ENCODE measurements at regions not wholly inside any gene's neighbourhood (a gene's known extent, or its start where the extent isn't known, plus 50 kb on each side); places are given as distances from the start of the nearest gene placed in this dataset.

DNA sequence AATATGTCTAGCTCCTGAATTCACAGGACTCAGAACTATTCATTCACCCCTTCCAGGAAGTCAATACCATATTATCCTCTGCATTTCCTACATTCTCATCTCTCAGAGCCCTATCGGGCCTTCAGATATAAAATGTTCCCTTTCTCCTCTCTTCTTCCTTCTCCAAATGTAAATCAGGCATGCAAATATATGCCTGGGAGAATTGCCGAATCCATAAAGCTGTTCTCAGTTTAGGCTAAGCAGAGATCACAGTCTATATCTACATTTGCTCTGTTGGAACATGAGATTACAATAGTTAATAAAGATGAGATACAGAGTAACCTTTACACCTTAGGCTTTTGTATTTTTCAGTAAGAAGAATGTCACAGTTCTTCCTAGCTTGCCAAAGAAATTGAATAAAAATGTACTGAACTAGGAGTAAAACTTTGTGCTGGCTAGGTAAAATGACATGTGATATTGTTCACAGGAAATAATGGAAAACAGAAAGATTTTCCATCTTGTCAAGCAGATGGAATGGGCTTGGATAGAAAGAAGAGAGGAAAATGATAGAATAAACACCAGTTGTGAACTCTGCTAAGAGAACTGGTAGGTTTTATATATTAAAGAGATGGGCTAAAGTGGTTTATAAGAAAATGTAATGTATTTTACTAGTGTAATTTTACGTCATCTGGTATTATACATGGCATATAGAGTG lies 161.5 kb downstream of the NRIP1 start:
- peaks cover 3% of the 10 kb centered on the region for H3K36me3 Mint-ChIP-seq
- peaks cover 2% of the 10 kb centered on the region for H3K4me1 Mint-ChIP-seq
- TF ChIP-seq, protein P1, sequence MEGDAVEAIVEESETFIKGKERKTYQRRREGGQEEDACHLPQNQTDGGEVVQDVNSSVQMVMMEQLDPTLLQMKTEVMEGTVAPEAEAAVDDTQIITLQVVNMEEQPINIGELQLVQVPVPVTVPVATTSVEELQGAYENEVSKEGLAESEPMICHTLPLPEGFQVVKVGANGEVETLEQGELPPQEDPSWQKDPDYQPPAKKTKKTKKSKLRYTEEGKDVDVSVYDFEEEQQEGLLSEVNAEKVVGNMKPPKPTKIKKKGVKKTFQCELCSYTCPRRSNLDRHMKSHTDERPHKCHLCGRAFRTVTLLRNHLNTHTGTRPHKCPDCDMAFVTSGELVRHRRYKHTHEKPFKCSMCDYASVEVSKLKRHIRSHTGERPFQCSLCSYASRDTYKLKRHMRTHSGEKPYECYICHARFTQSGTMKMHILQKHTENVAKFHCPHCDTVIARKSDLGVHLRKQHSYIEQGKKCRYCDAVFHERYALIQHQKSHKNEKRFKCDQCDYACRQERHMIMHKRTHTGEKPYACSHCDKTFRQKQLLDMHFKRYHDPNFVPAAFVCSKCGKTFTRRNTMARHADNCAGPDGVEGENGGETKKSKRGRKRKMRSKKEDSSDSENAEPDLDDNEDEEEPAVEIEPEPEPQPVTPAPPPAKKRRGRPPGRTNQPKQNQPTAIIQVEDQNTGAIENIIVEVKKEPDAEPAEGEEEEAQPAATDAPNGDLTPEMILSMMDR (IDR thresholded peaks at IDR 0.05; ENCODE audit: unreplicated experiment): no peak
- H3K27me3 Mint-ChIP-seq (ENCODE audit: low read depth): no peaks in the 10 kb centered on the region
- DNase-seq (ENCODE audit: low spot score in 2 of 2, unreplicated experiment in 2 of 2): no peak
- peaks cover 35% of the 10 kb centered on the region for H3K9me3 Mint-ChIP-seq
- H3K4me3 Mint-ChIP-seq: no peak overlapping the region
- H3K27ac Mint-ChIP-seq: no peak overlapping the region

GRCh38 chr21:14901482-14901958 lies 163.3 kb downstream of the NRIP1 start:
- no peak for DNase-seq (ENCODE audit: low spot score in 2 of 2, unreplicated experiment in 2 of 2)
- TF ChIP-seq, protein P1 (IDR thresholded peaks at IDR 0.05; ENCODE audit: unreplicated experiment): no peak
- Mint-ChIP-seq H3K4me3 (no peak overlapping the region), H3K27me3 (ENCODE audit: low read depth) (no peaks in the 10 kb centered on the region), H3K4me1 (peaks cover 2% of the 10 kb centered on the region), H3K27ac (no peak overlapping the region), H3K36me3 (peaks cover 1% of the 10 kb centered on the region), H3K9me3 (peaks cover 22% of the 10 kb centered on the region)

- Mint-ChIP-seq H3K27me3 (ENCODE audit: low read depth) (no peaks in the 10 kb centered on the region), H3K27ac (no peak overlapping the region), H3K4me3 (no peak overlapping the region), H3K4me1 (peaks cover 2% of the 10 kb centered on the region), H3K36me3 (peaks cover 1% of the 10 kb centered on the region), H3K9me3 (peaks cover 16% of the 10 kb centered on the region)
- TF ChIP-seq, protein P1 (IDR thresholded peaks at IDR 0.05; ENCODE audit: unreplicated experiment): no peak
- DNase-seq (ENCODE audit: low spot score in 2 of 2, unreplicated experiment in 2 of 2): no peak
Measured at GRCh38 chr21:14900611-14901010, 164.2 kb downstream of the NRIP1 start.

DNA sequence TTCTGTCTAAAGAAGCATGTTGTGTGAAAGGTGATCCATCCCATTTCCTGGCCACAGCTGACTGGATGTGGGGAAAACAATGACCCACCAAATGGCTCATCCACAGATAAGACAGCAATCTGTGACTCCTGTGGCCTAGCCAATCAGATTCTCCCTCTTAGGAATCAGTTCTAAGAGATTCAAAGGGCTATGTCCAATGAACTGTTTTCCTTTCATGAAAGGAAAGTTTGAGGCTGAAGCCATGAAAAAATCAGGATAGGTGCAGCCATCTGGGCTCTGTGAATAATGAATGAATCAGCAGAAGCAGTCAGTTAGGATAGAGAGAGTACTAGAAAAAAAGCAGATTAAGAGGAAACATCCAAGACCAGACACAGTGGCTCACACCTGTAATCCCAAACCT lies 164.7 kb downstream of the NRIP1 start:
- Mint-ChIP-seq H3K27me3 (ENCODE audit: low read depth) (no peaks in the 10 kb centered on the region), H3K4me1 (peaks cover 2% of the 10 kb centered on the region), H3K36me3 (peaks cover 1% of the 10 kb centered on the region), H3K4me3 (no peak overlapping the region), H3K27ac (no peak overlapping the region), H3K9me3 (peaks cover 11% of the 10 kb centered on the region)
- TF ChIP-seq, protein P1 (IDR thresholded peaks at IDR 0.05; ENCODE audit: unreplicated experiment): no peak
- DNase-seq (ENCODE audit: low spot score in 2 of 2, unreplicated experiment in 2 of 2): no peak

GRCh38 chr21:14895792-14896191 lies 169.0 kb downstream of the NRIP1 start:
- no peaks in the 10 kb centered on the region for H3K27me3 Mint-ChIP-seq (ENCODE audit: low read depth)
- no peak for DNase-seq (ENCODE audit: low spot score in 2 of 2, unreplicated experiment in 2 of 2)

More at GRCh38 chr21:14895792-14896191, 169.0 kb downstream of the NRIP1 start:
- Mint-ChIP-seq H3K4me1 (peaks cover 2% of the 10 kb centered on the region), H3K36me3 (no peaks in the 10 kb centered on the region), H3K9me3 (no peaks in the 10 kb centered on the region), H3K27ac (no peak overlapping the region), H3K4me3 (no peak overlapping the region)
- TF ChIP-seq, protein P1 (IDR thresholded peaks at IDR 0.05; ENCODE audit: unreplicated experiment): no peak

All from mesothelial cell of epicardium (in vitro differentiated cells).